ENCODE measurements at regions not wholly inside any gene's neighbourhood (a gene's known extent, or its start where the extent isn't known, plus 50 kb on each side); places are given as distances from the start of the nearest gene placed in this dataset.

GRCh38 chr4:144574509-144574908, 71.4 kb upstream of the HHIP start:
- H3K4me3 ChIP-seq (ENCODE audit: low read length): no peak overlapping the region
- no peak overlapping the region for H3K27ac ChIP-seq (ENCODE audit: low read length)
- no peaks in the 10 kb centered on the region for H3K4me1 ChIP-seq (ENCODE audit: control insufficient read depth, insufficient read depth, low read length)
- DNase-seq (no peak), ATAC-seq (no peak)
- intact Hi-C loops (cut with DNase I): no loop called here
- no peaks in the 10 kb centered on the region for H3K9me3 ChIP-seq (ENCODE audit: control insufficient read depth, low read length)
- WGBS: 76% methylated on average over 3 of the region's 3 CpGs
- no peaks in the 10 kb centered on the region for H3K27me3 ChIP-seq (ENCODE audit: control insufficient read depth, insufficient read depth)

GRCh38 chr4:144575181-144575580, 70.8 kb upstream of the HHIP start:
- Histone ChIP-seq H3K27me3 (ENCODE audit: control insufficient read depth, insufficient read depth) (no peaks in the 10 kb centered on the region), H3K4me3 (ENCODE audit: low read length) (no peak overlapping the region), H3K9me3 (ENCODE audit: control insufficient read depth, low read length) (no peaks in the 10 kb centered on the region), H3K27ac (ENCODE audit: low read length) (no peak overlapping the region), H3K4me1 (ENCODE audit: control insufficient read depth, insufficient read depth, low read length) (no peaks in the 10 kb centered on the region)
- ATAC-seq (peak; percentile 36 to 84), DNase-seq (peak in 2 of 3 donors; percentile 15 to 43)
- intact Hi-C loops (cut with DNase I): no loop called here
- 57% methylated on average over 2 of the region's 2 CpGs for WGBS

GRCh38 chr4:144578681-144579080, 67.3 kb upstream of the HHIP start:
- no peak for ATAC-seq
- intact Hi-C loops (cut with DNase I): no loop called here
- Histone ChIP-seq H3K4me1 (ENCODE audit: control insufficient read depth, insufficient read depth, low read length) (no peaks in the 10 kb centered on the region), H3K4me3 (ENCODE audit: low read length) (no peak overlapping the region), H3K9me3 (ENCODE audit: control insufficient read depth, low read length) (no peaks in the 10 kb centered on the region), H3K27ac (ENCODE audit: low read length) (no peak overlapping the region), H3K27me3 (ENCODE audit: control insufficient read depth, insufficient read depth) (no peaks in the 10 kb centered on the region)
- 98% methylated on average over 4 of the region's 4 CpGs for WGBS
- no peak for DNase-seq

- H3K4me1 ChIP-seq (ENCODE audit: control insufficient read depth, insufficient read depth, low read length): no peaks in the 10 kb centered on the region
- H3K4me3 ChIP-seq (ENCODE audit: low read length): no peak overlapping the region
- H3K27ac ChIP-seq (ENCODE audit: low read length): no peak overlapping the region
- intact Hi-C loops (cut with DNase I): no loop called here
- DNase-seq (no peak), ATAC-seq (no peak)
- no peaks in the 10 kb centered on the region for H3K27me3 ChIP-seq (ENCODE audit: control insufficient read depth, insufficient read depth)
- no peaks in the 10 kb centered on the region for H3K9me3 ChIP-seq (ENCODE audit: control insufficient read depth, low read length)
Observed at GRCh38 chr4:144579411-144580030, 66.4 kb upstream of the HHIP start.

- 88% methylated on average over 4 of the region's 4 CpGs for WGBS
- no peak overlapping the region for H3K27ac ChIP-seq (ENCODE audit: low read length)
- no peaks in the 10 kb centered on the region for H3K9me3 ChIP-seq (ENCODE audit: control insufficient read depth, low read length)
- DNase-seq (no peak), ATAC-seq (no peak)
- intact Hi-C loops (cut with DNase I): no loop called here
- no peaks in the 10 kb centered on the region for H3K4me1 ChIP-seq (ENCODE audit: control insufficient read depth, insufficient read depth, low read length)
- H3K27me3 ChIP-seq (ENCODE audit: control insufficient read depth, insufficient read depth): no peaks in the 10 kb centered on the region
- no peak overlapping the region for H3K4me3 ChIP-seq (ENCODE audit: low read length)
Observed at GRCh38 chr4:144580430-144580829, 65.5 kb upstream of the HHIP start.

- DNase-seq (no peak), ATAC-seq (no peak)
- H3K9me3 ChIP-seq (ENCODE audit: control insufficient read depth, low read length): no peaks in the 10 kb centered on the region
- WGBS: 84% methylated on average over 7 of the region's 7 CpGs
- no peaks in the 10 kb centered on the region for H3K27me3 ChIP-seq (ENCODE audit: control insufficient read depth, insufficient read depth)
- H3K4me3 ChIP-seq (ENCODE audit: low read length): no peak overlapping the region
- no peaks in the 10 kb centered on the region for H3K4me1 ChIP-seq (ENCODE audit: control insufficient read depth, insufficient read depth, low read length)
- H3K27ac ChIP-seq (ENCODE audit: low read length): no peak overlapping the region
- intact Hi-C loops (cut with DNase I): no loop called here
Observed at GRCh38 chr4:144582105-144582850, 63.7 kb upstream of the HHIP start.

- DNase-seq: no peak
- no peaks in the 10 kb centered on the region for H3K27me3 ChIP-seq (ENCODE audit: control insufficient read depth, insufficient read depth)
- WGBS: 79% methylated on average over 3 of the region's 3 CpGs
- H3K4me1 ChIP-seq (ENCODE audit: control insufficient read depth, insufficient read depth, low read length): no peaks in the 10 kb centered on the region
- intact Hi-C loops (cut with DNase I): no loop called here
- H3K27ac ChIP-seq (ENCODE audit: low read length): no peak overlapping the region
- H3K4me3 ChIP-seq (ENCODE audit: low read length): no peak overlapping the region
- no peaks in the 10 kb centered on the region for H3K9me3 ChIP-seq (ENCODE audit: control insufficient read depth, low read length)
- ATAC-seq: no peak
Observed at GRCh38 chr4:144582975-144583374, 63.0 kb upstream of the HHIP start.

GRCh38 chr4:144583658-144584057, 62.3 kb upstream of the HHIP start:
- H3K9me3 ChIP-seq (ENCODE audit: control insufficient read depth, low read length): no peaks in the 10 kb centered on the region

GRCh38 chr4:144584428-144584827, 61.5 kb upstream of the HHIP start:
- no peak overlapping the region for H3K4me3 ChIP-seq (ENCODE audit: low read length)
- intact Hi-C loops (cut with DNase I): no loop called here
- no peaks in the 10 kb centered on the region for H3K27me3 ChIP-seq (ENCODE audit: control insufficient read depth, insufficient read depth)
- H3K4me1 ChIP-seq (ENCODE audit: control insufficient read depth, insufficient read depth, low read length): no peaks in the 10 kb centered on the region
- DNase-seq (no peak), ATAC-seq (no peak)
- H3K27ac ChIP-seq (ENCODE audit: low read length): no peak overlapping the region
- no peaks in the 10 kb centered on the region for H3K9me3 ChIP-seq (ENCODE audit: control insufficient read depth, low read length)
- 70% methylated on average over 3 of the region's 3 CpGs for WGBS

More at GRCh38 chr4:144583658-144584057, 62.3 kb upstream of the HHIP start:
- no peaks in the 10 kb centered on the region for H3K27me3 ChIP-seq (ENCODE audit: control insufficient read depth, insufficient read depth)
- ATAC-seq (no peak), DNase-seq (no peak)
- intact Hi-C loops (cut with DNase I): no loop called here
- H3K27ac ChIP-seq (ENCODE audit: low read length): no peak overlapping the region
- H3K4me3 ChIP-seq (ENCODE audit: low read length): no peak overlapping the region
- H3K4me1 ChIP-seq (ENCODE audit: control insufficient read depth, insufficient read depth, low read length): no peaks in the 10 kb centered on the region

GRCh38 chr4:144589512-144589911, 56.4 kb upstream of the HHIP start:
- ATAC-seq: no peak
- intact Hi-C loops (cut with DNase I): no loop called here
- no peaks in the 10 kb centered on the region for H3K9me3 ChIP-seq (ENCODE audit: control insufficient read depth, low read length)
- 90% methylated on average over 2 of the region's 2 CpGs for WGBS
- H3K27ac ChIP-seq (ENCODE audit: low read length): no peak overlapping the region
- no peak overlapping the region for H3K4me3 ChIP-seq (ENCODE audit: low read length)
- DNase-seq: no peak
- no peaks in the 10 kb centered on the region for H3K27me3 ChIP-seq (ENCODE audit: control insufficient read depth, insufficient read depth)
- H3K4me1 ChIP-seq (ENCODE audit: control insufficient read depth, insufficient read depth, low read length): peaks cover 1% of the 10 kb centered on the region

- 91% methylated on average over 1 of the region's 1 CpG for WGBS
- no peak overlapping the region for H3K27ac ChIP-seq (ENCODE audit: low read length)
- DNase-seq: no peak
Observed at GRCh38 chr4:144590020-144590419, 55.9 kb upstream of the HHIP start.

More at GRCh38 chr4:144590020-144590419, 55.9 kb upstream of the HHIP start:
- intact Hi-C loops (cut with DNase I): no loop called here
- H3K27me3 ChIP-seq (ENCODE audit: control insufficient read depth, insufficient read depth): no peaks in the 10 kb centered on the region
- H3K4me1 ChIP-seq (ENCODE audit: control insufficient read depth, insufficient read depth, low read length): peaks cover 1% of the 10 kb centered on the region
- H3K4me3 ChIP-seq (ENCODE audit: low read length): no peak overlapping the region
- H3K9me3 ChIP-seq (ENCODE audit: control insufficient read depth, low read length): no peaks in the 10 kb centered on the region
- no peak for ATAC-seq

All from right cardiac atrium (tissue), 5 donors.